OCI-LY7 (cell line): ENCODE measurements at regions not wholly inside any gene's neighbourhood (a gene's known extent, or its start where the extent isn't known, plus 50 kb on each side); places are given as distances from the start of the nearest gene placed in this dataset.

Experiments used
- BruUV-seq: library from RNA; stranded (reverse); fragments of 400-500 nt; replicated peaks from 2 replicates; lab custom pipeline; 2021; lab: Mats Ljungman, UMichigan
- CTCF ChIA-PET: fragments of 300-600 bp; sonication (Branson Sonifier 250); formaldehyde crosslinking; loops from one replicate; lab custom pipeline; 2022; ENCODE audit warnings: antibody characterized with exemption; ENCODE audit not compliant: unreplicated experiment; lab: Charles Lee
- POLR2A ChIA-PET: fragments of 300-600 bp; sonication (Branson Sonifier 250); formaldehyde crosslinking; loops from one replicate; lab custom pipeline; 2022; ENCODE audit warnings: antibody characterized with exemption; lab: Charles Lee
- DNase-seq: peaks from one replicate; pipeline ENCODE4 v3.0.0-alpha.2; 2015; ENCODE audit warnings: low spot score
- H2AFZ ChIP-seq: fragments of 200-600 bp; sonication (generic), shearing (Covaris generic); 2 replicates; pipeline ENCODE4 v1.6.1; 2014; ENCODE audit warnings: mild to moderate bottlenecking, antibody characterized with exemption, low read length, moderate library complexity
- H3K27ac ChIP-seq: fragments of 200-600 bp; sonication (generic); 2 replicates; pipeline ENCODE4 v1.5.1; 2014; ENCODE audit warnings: mixed run types, low read depth, mild to moderate bottlenecking, moderate library complexity, low read length, inconsistent platforms; ENCODE audit not compliant: poor library complexity, severe bottlenecking
- H3K36me3 ChIP-seq: fragments of 200-600 bp; sonication (generic); 2 replicates; pipeline ENCODE4 v1.6.1; 2014; ENCODE audit warnings: mild to moderate bottlenecking, antibody characterized with exemption, low read length, moderate library complexity, mixed read lengths; ENCODE audit not compliant: insufficient read depth
- H3K4me1 ChIP-seq: fragments of 200-600 bp; sonication (generic); 2 replicates; pipeline ENCODE4 v1.5.1; 2014; ENCODE audit warnings: mild to moderate bottlenecking, low read length; ENCODE audit not compliant: insufficient read depth, poor library complexity, severe bottlenecking
- H3K4me2 ChIP-seq: fragments of 200-600 bp; sonication (generic); 2 replicates; pipeline ENCODE4 v1.6.1; 2014; ENCODE audit warnings: mild to moderate bottlenecking, low read length
- H3K4me3 ChIP-seq: fragments of 200-600 bp; sonication (generic); 2 replicates; pipeline ENCODE4 v1.5.1; 2014; ENCODE audit warnings: mild to moderate bottlenecking, low read depth, low read length; ENCODE audit not compliant: poor library complexity, severe bottlenecking
- H3K79me2 ChIP-seq: fragments of 200-600 bp; sonication (generic); 2 replicates; pipeline ENCODE4 v1.6.1; 2016; ENCODE audit warnings: low read depth, mild to moderate bottlenecking, low read length, moderate library complexity, mixed read lengths; ENCODE audit not compliant: insufficient read depth
- H3K9me2 ChIP-seq: fragments of 200-600 bp; sonication (generic); 2 replicates; pipeline ENCODE4 v1.6.1; 2016; ENCODE audit warnings: mild to moderate bottlenecking, low read length, mixed read lengths; ENCODE audit not compliant: insufficient read depth
- H3K9me3 ChIP-seq: fragments of 200-600 bp; sonication (generic); 2 replicates; pipeline ENCODE4 v1.6.1; 2014; ENCODE audit warnings: mild to moderate bottlenecking, mixed run types, low read length, mixed read lengths
- H4K20me1 ChIP-seq: fragments of 200-600 bp; sonication (generic); 2 replicates; pipeline ENCODE4 v1.6.1; 2014; ENCODE audit warnings: mild to moderate bottlenecking, antibody characterized with exemption, low read length, moderate library complexity, mixed read lengths; ENCODE audit not compliant: insufficient read depth
- CTCF ChIP-seq: fragments of 200-600 bp; sonication (generic); conservative IDR thresholded peaks from 2 replicates; pipeline ENCODE4 v1.5.1; 2014; ENCODE audit warnings: mild to moderate bottlenecking, antibody characterized with exemption, low read length, moderate library complexity, mixed read lengths
- EZH2phosphoT487 ChIP-seq: fragments of 200-600 bp; sonication (generic); IDR thresholded peaks from 2 replicates; pipeline ENCODE4 v1.6.1; 2018; ENCODE audit warnings: low read depth, borderline replicate concordance, mild to moderate bottlenecking, mixed run types, antibody characterized with exemption, low read length, moderate library complexity, mixed read lengths
- intact Hi-C: fragments of 100-400 bp; cut with micrococcal nuclease; formaldehyde crosslinking; loops from one replicate; pipeline ENCODE4 v1.10.0; 2022; ENCODE audit not compliant: unreplicated experiment

- Histone ChIP-seq H2AFZ (no peak overlapping the region), H3K27ac (no peak overlapping the region), H3K9me2 (no peaks in the 10 kb centered on the region), H3K4me1 (no peaks in the 10 kb centered on the region), H4K20me1 (no peaks in the 10 kb centered on the region), H3K4me2 (no peak overlapping the region), H3K79me2 (no peaks in the 10 kb centered on the region), H3K4me3 (no peak overlapping the region), H3K9me3 (no peaks in the 10 kb centered on the region), H3K36me3 (no peaks in the 10 kb centered on the region)
- TF ChIP-seq CTCF (no peak), EZH2phosphoT487 (no peak)
- no TSS peak for BruUV-seq
- peak; percentile 1 for DNase-seq
- POLR2A ChIA-PET, result no interaction called here
- CTCF ChIA-PET, result no interaction called here
- intact Hi-C loops, result no loop called here
Measured at GRCh38 chr1:243979396-243979795, 71.7 kb upstream of the ZBTB18 start.

DNA sequence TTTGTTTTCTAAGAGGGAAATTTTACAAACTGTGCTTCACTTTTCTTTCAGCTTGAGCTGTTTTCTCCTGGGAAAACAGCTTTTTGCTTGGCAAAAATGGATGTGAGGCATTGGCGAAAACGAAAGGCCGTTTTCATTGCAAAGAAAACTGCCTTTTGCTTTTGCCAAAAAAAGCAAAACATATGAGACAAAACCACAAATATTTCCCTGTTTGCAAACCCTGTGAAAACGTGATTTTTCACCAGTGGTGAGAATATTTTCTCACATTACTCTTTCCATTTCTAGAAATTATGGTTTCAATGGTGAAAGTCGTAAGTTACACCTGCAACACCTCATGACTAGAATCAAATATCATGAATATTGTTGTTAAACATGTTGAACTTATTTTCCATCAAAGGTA lies 74.0 kb upstream of the ZBTB18 start:
- intact Hi-C loops, result no loop called here
- ChIA-PET POLR2A (no interaction called here), CTCF (no interaction called here)
- Histone ChIP-seq H3K4me1 (no peaks in the 10 kb centered on the region), H2AFZ (no peak overlapping the region), H3K9me3 (no peaks in the 10 kb centered on the region), H3K4me3 (no peak overlapping the region), H3K4me2 (no peak overlapping the region), H3K27ac (no peak overlapping the region), H3K9me2 (no peaks in the 10 kb centered on the region), H3K36me3 (no peaks in the 10 kb centered on the region), H3K79me2 (no peaks in the 10 kb centered on the region), H4K20me1 (no peaks in the 10 kb centered on the region)
- no peak for DNase-seq
- TF ChIP-seq EZH2phosphoT487 (no peak), CTCF (no peak)
- no TSS peak for BruUV-seq

- Histone ChIP-seq H3K4me1 (no peaks in the 10 kb centered on the region), H3K79me2 (no peaks in the 10 kb centered on the region), H4K20me1 (no peaks in the 10 kb centered on the region), H2AFZ (no peak overlapping the region), H3K36me3 (no peaks in the 10 kb centered on the region), H3K27ac (no peak overlapping the region), H3K4me2 (no peak overlapping the region), H3K9me2 (no peaks in the 10 kb centered on the region), H3K4me3 (no peak overlapping the region), H3K9me3 (no peaks in the 10 kb centered on the region)
- TF ChIP-seq EZH2phosphoT487 (no peak), CTCF (no peak)
- DNase-seq, result no peak
- intact Hi-C loops, result no loop called here
- ChIA-PET CTCF (no interaction called here), POLR2A (no interaction called here)
- no TSS peak for BruUV-seq
Measured at GRCh38 chr1:243974451-243975292, 76.4 kb upstream of the ZBTB18 start.
